GM12878 (cell line): ENCODE measurements at regions not wholly inside any gene's neighbourhood (a gene's known extent, or its start where the extent isn't known, plus 50 kb on each side); places are given as distances from the start of the nearest gene placed in this dataset.

Source experiments
- EED ChIP-seq: sonication (generic); IDR thresholded peaks from 2 replicates; pipeline ENCODE4 v1.6.1; 2016; ENCODE audit warnings: antibody characterized with exemption, low read depth
- FOS ChIP-seq: IDR thresholded peaks from 3 replicates; pipeline ENCODE4 v1.6.1; 2011; ENCODE audit warnings: borderline replicate concordance; ENCODE audit not compliant: insufficient read length; ENCODE audit errors: extremely low read depth
- MAX ChIP-seq: IDR thresholded peaks from 2 replicates; pipeline ENCODE4 v1.6.1; 2012; ENCODE audit warnings: low read depth, low read length, improper control_type of control experiment
- REST ChIP-seq: IDR thresholded peaks from 2 replicates; pipeline ENCODE4 v1.6.1; 2012; ENCODE audit warnings: mild to moderate bottlenecking, low read depth, low read length

- TF ChIP-seq REST (no peak), MAX (no peak), FOS (no peak), EED (no peak)
Observed at GRCh38 chr6:74060354-74060753, 364.4 kb downstream of the CD109 start.
